GM12874 (cell line): ENCODE measurements at regions not wholly inside any gene's neighbourhood (a gene's known extent, or its start where the extent isn't known, plus 50 kb on each side); places are given as distances from the start of the nearest gene placed in this dataset.

ENCODE experiments used
- CTCF ChIP-seq: IDR thresholded peaks from 2 replicates; pipeline ENCODE4 v1.5.1; 2011; ENCODE audit warnings: low read depth, mild to moderate bottlenecking, control low read depth, low read length, moderate library complexity; ENCODE audit not compliant: insufficient read depth

GRCh38 chr11:91263496-91264365, 960.9 kb upstream of the FAT3 start:
- no peak for TF ChIP-seq CTCF

- TF ChIP-seq CTCF = peak; percentile 43
Observed at GRCh38 chr11:91261513-91261912, 963.1 kb upstream of the FAT3 start.

GRCh38 chr11:91258876-91259275, 965.7 kb upstream of the FAT3 start:
- no peak for TF ChIP-seq CTCF

GRCh38 chr11:91257667-91258066, 967.0 kb upstream of the FAT3 start:
- TF ChIP-seq CTCF = no peak

- TF ChIP-seq CTCF = peak; percentile 50; the same call in 1 of the 2 replicates
Observed at GRCh38 chr11:91248199-91248807, 976.3 kb upstream of the FAT3 start.

GRCh38 chr11:91247009-91247735, 977.4 kb upstream of the FAT3 start:
- no peak for TF ChIP-seq CTCF

GRCh38 chr11:91244912-91245311, 979.7 kb upstream of the FAT3 start:
- no peak for TF ChIP-seq CTCF
